GM19023 (cell line): ENCODE measurements at regions not wholly inside any gene's neighbourhood (a gene's known extent, or its start where the extent isn't known, plus 50 kb on each side); places are given as distances from the start of the nearest gene placed in this dataset.

Source experiments
- ATAC-seq: cut with Tn5 transposase; IDR thresholded peaks from one replicate; pipeline ENCODE4 v1.9.1; 2021; ENCODE audit warnings: mild to moderate bottlenecking, moderate library complexity; ENCODE audit not compliant: unreplicated experiment

DNA sequence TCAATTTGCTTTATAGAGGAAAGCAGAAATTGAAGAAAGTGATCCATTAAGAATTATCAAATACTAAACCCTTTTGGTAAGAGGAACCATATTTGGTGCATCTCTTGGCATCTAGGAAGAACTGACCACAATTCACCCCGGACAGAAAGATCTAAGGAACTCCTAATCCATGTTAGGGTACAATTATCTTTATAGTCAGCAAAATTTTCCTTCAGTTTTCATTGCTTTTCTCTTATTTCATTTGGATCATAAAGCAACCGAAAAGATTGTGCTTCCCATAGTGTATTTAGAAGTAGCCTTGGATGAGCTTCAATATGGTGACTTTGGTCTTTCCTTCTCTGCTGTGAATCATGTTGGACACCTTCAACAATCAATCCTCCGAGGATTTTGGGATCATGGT lies 50.1 kb upstream of the IGFBP5 start:
- ATAC-seq = no peak
